ENCODE measurements at regions not wholly inside any gene's neighbourhood (a gene's known extent, or its start where the extent isn't known, plus 50 kb on each side); places are given as distances from the start of the nearest gene placed in this dataset.

- TF ChIP-seq CTCF (IDR thresholded peaks at IDR 0.05; ENCODE audit: insufficient read depth, low read depth, low read length), result no peak
- no peak for TF ChIP-seq EZH2 (IDR thresholded peaks at IDR 0.05; ENCODE audit: insufficient read depth, low read length)
These were observed 356.6 kb upstream of the CELF4 start for GRCh38 chr18:37922162-37922561.
